UCSD-AML1 (cell line): ENCODE measurements at regions not wholly inside any gene's neighbourhood (a gene's known extent, or its start where the extent isn't known, plus 50 kb on each side); places are given as distances from the start of the nearest gene placed in this dataset.
"Not testable (repeated sequence)": the region's sequence is repeated elsewhere in the genome, so short reads cannot be mapped to it uniquely, and the experiment has no call there.

ENCODE experiments used
- DNase-seq: peaks from one replicate; lab custom pipeline; 2025; ENCODE audit not compliant: unreplicated experiment; lab: John Stamatoyannopoulos, UW

DNA sequence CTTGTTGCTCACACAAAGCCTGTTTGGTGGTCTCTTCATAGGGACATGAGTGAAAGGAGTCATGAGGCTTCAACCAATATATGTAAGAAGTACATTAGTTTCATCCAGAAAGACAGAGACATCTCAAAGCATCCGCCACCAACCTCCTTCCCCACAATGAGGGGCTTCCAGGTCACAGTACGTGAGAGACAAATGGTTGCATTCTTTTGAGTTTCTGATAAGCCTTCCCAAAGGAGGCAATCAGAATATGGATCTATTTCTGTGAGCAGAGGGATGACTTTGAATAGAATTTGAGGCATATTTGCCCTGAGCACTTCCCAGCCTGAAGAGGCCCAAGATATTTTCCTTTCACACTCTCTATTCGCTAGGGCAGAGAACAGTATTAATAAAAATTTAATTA is 931.1 kb downstream of the FAM181B start:
- no peak for DNase-seq

DNA sequence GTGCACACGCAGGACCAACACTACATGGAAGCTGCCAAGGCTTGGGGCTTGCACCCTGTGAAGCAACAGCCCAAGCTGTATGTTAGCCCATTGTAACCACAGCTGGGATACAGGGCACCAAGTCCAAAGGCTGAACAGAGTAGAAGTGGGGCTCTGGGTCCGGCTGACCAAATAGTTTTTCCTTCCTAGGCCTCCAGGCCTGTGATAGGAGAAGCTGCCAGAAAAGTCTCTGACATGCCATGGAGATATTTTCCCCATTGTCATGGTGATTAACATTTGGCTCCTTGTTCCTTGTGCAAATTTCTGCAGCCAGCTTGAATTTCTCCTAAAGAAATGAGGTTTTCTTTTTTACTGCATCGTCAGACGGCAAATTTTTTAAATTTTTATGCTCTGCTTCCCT is 941.2 kb downstream of the FAM181B start:
- no peak for DNase-seq

DNA sequence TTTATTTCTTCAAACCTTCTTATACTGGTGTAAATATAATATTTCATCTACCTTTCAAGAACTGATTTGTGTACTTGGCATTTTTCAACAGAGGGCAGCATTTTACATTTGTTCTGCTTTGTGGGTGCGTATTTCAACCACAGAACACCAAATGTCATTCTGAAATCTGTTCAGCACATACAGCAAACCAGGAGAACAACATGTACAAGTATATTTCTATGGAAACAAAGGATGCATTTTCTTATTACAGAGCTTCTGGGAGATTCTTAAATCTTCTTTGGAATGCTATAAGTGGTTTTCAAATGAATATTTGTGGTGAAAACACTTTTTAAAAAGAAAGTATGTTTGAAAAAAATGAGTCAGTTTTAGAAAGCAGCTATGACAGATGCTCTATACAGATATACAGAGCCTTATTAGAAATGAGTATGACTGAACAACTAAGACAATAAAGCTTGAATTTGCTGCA is 946.0 kb downstream of the FAM181B start:
- DNase-seq, result no peak

GRCh38 chr11:81772166-81772565 is 961.5 kb downstream of the FAM181B start:
- no peak for DNase-seq

DNA sequence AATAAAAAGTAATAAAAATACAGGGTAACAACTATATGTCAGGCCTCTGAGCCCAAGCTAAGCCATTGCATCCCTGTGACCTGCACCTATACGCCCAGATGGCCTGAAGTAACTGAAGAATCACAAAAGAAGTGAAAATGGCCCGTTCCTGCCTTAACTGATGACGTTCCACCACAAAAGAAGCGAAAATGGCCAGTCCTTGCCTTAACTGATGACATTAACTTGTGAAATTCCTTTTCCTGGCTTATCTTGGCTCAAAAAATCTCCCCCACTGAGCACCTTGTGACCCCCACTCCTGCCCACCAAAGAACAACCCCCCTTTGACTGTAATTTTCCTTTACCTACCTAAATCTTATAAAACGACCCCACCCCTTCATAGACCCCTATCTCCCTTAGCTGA is 963.8 kb downstream of the FAM181B start:
- not testable (repeated sequence) for DNase-seq

GRCh38 chr11:81756864-81757595 is 976.6 kb downstream of the FAM181B start:
- no peak for DNase-seq

GRCh38 chr11:81749245-81749644 is 984.4 kb downstream of the FAM181B start:
- DNase-seq, result no peak

DNA sequence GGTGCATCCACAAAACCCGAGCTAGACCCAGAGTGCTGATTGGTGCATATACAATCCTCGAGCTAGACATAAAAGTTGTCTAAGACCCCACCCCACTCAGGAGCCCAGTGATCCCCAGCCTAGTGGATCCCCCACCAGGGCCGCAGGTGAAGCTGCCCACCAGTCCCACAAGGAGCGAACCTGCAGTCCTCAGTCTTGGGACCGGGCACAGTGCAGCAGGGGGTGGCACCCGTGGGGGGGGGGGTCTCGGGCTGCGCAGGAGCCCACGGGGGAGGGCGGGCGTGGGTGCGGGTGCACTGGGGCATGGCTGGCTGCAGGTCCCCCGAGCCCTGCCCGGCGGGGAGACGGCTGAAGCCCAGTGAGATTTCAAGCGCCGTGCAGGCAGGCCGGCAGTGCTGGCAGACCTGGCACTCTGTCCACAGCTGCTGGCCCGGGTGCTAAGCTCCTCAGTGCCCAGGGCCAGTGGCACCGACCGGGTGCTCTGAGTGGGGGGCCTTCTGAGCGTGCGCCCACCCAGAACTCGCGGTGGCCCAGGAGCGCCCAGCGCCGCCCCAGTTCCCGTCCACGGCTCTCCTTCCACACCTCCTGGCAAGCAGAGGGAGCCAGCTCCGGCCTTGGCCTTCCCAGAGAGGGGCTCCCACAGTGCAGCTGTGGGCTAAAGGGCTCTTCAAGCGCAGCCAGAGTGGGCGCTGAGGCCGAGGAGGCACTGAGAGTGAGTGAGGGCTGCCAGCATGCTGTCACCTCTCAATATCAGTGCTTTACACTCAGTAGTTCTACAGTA is 989.1 kb downstream of the FAM181B start:
- no peak for DNase-seq

- no peak for DNase-seq
These were observed 1008.0 kb downstream of the FAM181B start for GRCh38 chr11:81725701-81726100.

- no peak for DNase-seq
These were observed 1016.0 kb downstream of the FAM181B start for GRCh38 chr11:81717695-81718094.

DNA sequence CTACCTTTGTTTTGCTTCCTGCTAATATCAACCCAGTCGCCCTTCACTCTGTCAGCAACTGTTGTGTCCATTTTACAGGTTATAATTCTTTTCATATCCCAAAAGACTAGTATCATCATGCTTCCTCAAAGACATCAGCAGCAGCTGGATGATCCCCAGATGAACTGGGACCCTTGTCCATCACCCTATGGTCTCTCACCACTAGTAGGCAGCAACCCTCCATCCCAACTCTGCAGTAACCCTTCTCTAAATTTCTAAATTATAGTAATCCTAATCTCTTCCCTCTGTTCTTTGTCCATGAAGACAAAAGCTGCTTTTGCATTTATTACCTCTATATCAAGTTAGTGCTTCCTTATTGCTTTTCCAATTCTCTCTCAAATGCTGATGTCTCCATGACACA is 1025.8 kb downstream of the FAM181B start:
- no peak for DNase-seq

- DNase-seq, result no peak
These were observed 1028.4 kb downstream of the FAM181B start for GRCh38 chr11:81705283-81705682.

DNA sequence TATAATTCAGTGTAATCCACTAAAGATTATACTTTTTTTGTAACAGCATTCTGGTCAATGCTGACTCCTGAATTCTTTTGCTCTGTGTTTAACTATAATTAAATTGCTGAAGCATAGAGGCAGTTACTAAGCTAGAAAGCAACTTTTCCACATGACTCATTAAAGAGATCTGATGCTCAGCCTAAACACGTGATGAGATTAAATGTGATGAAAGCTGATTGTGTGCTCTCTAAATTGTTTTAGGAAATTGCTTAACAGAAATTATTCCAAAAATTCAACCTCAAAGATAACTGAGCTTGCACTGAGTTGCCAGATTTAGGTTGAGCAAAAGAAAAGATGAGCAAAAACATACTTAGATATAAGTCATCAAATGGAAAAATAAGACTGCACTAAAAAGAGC is 1033.6 kb downstream of the FAM181B start:
- DNase-seq, result no peak

- no peak for DNase-seq
These were observed 1046.6 kb downstream of the FAM181B start for GRCh38 chr11:81687057-81687456.

GRCh38 chr11:81674211-81674610 is 1059.5 kb downstream of the FAM181B start:
- DNase-seq, result no peak

DNA sequence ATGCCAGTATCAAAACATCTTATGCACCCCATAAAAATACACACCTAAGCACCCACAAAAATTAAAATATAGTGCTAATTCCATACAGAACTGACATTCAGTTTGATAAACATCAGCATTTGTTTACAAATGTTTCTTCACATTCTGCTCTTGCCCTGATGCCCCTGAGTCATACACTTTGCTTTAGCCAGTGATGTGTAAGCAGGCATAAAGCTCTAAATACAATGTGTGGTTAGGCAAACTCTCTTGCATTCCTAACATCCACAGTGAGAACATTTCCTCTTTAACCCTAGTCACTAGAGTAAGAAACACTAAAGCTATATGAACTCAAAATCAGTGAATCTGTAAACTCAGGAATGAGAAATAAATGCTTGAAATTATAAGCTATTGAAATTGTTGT is 1060.7 kb downstream of the FAM181B start:
- DNase-seq, result no peak

GRCh38 chr11:81669935-81670543 is 1063.6 kb downstream of the FAM181B start:
- DNase-seq, result no peak

DNA sequence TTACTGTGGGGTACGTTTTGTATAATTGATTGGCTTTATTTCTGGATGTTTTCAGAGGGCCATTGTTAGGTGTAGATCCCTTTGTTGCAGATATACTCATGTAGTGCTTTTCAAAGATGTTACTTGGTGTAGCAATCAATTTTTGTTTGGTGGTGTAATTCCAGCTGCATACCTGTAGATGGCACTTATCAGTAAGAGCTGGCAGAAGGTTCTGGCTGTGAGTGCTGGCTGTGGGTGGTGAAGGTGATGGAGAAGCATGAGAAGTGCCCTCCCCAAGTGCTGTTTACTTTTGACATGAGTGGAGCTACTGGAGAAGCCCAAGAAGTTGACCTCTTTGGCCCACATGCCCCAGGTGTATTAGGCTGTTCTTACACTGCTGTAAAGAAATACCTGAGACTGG is 1074.9 kb downstream of the FAM181B start:
- DNase-seq, result peak; percentile 10

DNA sequence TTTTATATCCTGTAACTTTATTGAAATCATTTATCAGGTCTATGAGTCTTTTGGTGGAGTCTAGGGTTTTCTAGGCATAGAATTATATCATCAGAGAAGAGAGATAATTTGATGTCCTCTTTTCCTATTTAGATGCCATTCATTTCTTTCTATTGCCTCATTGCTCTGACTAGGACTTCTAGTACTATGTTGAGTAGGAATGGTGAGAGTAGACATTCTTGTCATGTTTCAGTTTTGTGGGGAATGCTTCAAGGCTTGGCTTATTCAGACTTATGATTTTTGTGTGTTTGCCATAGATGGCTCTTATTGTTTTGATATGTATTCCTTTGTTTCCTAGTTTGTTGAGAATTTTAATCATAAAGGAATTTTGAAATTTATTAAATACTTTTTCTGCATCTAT is 1078.3 kb downstream of the FAM181B start:
- DNase-seq, result no peak

DNA sequence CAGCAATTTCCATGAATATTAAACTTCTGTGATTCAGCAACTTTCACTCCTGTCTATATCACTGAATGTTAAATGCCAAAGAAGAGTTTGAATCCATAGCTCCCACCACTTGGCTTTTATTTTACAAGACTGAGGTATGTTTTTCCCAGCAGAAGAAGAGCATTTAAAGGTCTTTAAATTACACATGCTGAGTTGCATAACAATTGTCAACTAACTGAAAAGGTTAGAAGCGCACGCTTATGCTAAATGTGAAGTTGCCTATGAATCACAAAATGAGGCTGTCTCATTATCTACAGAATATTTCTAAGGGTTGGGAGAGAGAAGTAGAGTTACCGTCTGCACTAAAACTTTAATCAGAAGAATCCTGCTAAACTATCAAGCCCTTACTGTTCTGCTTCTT is 1086.3 kb downstream of the FAM181B start:
- DNase-seq, result no peak

GRCh38 chr11:81644239-81644840 is 1089.3 kb downstream of the FAM181B start:
- DNase-seq, result peak; percentile 7

DNA sequence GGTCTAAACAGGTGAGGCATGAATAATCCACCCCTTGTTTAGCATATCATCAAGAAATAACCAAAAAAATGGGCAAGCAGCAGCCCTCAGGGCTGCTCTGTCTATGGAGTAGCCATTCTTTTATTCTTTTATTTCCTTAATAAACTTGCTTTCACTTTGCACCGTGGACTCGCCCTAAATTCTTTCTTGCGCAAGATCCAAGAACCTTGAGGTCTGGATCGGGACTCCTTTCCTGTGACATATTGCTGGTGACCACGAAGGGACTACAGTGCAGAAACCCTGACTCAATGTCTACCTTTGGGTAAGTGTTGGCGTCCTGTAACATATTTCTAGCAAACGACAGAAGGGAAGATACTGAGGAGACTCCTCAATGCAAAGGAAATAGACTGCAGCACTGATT is 1099.2 kb downstream of the FAM181B start:
- no peak for DNase-seq
